HG02678 (cell line): ENCODE measurements at regions not wholly inside any gene's neighbourhood (a gene's known extent, or its start where the extent isn't known, plus 50 kb on each side); places are given as distances from the start of the nearest gene placed in this dataset.

Experiments
- ATAC-seq: cut with Tn5 transposase; IDR thresholded peaks from one replicate; pipeline ENCODE4 v1.9.1; 2021; ENCODE audit warnings: mild to moderate bottlenecking, moderate library complexity; ENCODE audit not compliant: unreplicated experiment

DNA sequence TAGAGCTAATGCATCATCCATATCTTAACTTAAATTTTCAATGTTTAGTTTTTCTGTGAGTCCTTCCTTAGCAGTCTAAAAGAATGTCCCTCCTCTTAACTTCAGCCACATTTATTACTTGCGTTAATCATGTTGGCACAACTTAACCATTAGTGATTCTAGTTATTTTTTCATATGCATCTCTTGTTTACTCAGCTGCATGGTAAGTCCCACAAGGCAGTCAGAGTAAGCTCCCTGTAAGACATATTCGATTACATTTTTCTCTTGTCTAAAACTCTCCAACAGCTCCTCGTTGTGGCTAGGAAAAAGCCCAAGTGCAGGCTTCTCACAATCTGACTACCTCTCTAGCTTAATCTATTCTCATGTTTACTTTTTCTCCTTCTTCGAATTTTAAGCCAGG, 2045.3 kb upstream of the PIK3C3 start:
- no peak for ATAC-seq

GRCh38 chr18:39886136-39886535, 2068.9 kb upstream of the PIK3C3 start:
- ATAC-seq: no peak

- no peak for ATAC-seq
These were observed 2082.4 kb upstream of the PIK3C3 start for GRCh38 chr18:39872651-39873050.

GRCh38 chr18:39871961-39872360, 2083.1 kb upstream of the PIK3C3 start:
- no peak for ATAC-seq

- no peak for ATAC-seq
These were observed 2084.4 kb upstream of the PIK3C3 start for GRCh38 chr18:39870591-39870990.

GRCh38 chr18:39863916-39864315, 2091.1 kb upstream of the PIK3C3 start:
- no peak for ATAC-seq

- no peak for ATAC-seq
These were observed 2092.7 kb upstream of the PIK3C3 start for GRCh38 chr18:39862341-39862740.

- ATAC-seq: no peak
These were observed 2100.7 kb upstream of the PIK3C3 start for GRCh38 chr18:39854291-39854690.

- no peak for ATAC-seq
These were observed 2108.8 kb upstream of the PIK3C3 start for GRCh38 chr18:39846265-39846664.

- ATAC-seq: no peak
These were observed 2109.4 kb upstream of the PIK3C3 start for GRCh38 chr18:39845631-39846030.

DNA sequence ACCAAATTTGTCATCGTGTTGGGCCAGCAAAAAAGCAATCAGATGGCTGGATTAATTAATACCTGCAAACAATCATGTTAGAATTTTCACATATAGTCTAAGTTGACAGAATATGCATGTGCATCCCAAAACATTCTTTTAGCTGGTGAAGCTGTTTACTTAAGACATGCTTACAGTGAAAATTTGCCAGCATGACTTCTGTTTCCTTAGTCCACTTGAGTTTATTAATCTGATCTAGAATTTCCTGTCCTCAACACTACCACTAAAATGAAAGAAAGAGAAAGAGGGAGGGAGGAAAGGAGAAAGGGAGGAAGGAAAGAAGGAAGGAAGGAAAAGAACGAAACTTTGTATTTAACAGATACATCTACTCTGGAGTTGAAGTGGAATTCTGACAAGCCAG, 2109.9 kb upstream of the PIK3C3 start:
- no peak for ATAC-seq

DNA sequence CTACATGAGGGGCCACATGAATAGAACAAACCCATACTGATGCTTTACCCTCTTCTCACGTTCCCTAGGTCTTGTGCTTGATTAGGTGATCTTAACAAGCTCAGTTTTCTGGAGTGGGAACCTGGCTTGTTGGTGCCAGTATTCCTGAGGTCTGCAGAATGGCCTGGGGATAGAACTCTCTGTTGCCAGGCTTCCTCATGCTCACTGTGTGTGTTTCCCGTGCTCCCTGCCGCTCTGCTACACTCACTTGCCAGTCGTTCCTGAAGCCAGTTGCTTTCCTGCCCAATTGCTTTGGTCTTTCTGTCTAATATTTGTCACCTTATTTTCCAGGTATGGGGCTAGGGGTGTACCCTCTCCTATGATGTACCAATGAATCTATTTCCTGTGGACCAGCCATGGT, 2111.5 kb upstream of the PIK3C3 start:
- no peak for ATAC-seq

DNA sequence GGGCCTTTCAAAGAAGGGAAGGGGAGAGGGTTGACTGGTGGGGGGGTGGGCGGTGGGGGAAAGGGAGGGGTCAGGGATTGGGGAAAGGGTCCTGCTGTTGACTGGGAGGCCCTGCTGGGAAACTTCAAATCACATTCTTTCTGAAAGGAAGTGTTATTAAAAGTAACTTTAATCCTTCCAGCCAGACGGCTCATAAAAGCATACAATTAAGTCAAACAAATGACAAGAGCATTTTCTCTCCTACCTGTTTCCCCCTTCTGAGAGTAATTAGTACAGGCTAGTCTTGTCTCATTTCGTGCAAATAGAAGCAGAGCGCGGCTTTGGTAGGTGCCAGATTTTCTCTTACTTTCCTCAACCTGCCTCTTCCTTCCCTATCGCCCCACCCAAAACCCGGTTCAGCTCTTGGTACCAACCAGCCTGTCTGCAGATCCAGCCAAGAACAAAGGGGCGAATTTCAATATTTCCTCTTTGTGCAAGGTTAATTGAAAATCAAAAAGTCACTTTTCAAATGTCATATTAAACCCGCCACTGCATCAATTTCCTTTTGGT, 2112.6 kb upstream of the PIK3C3 start:
- no peak for ATAC-seq

DNA sequence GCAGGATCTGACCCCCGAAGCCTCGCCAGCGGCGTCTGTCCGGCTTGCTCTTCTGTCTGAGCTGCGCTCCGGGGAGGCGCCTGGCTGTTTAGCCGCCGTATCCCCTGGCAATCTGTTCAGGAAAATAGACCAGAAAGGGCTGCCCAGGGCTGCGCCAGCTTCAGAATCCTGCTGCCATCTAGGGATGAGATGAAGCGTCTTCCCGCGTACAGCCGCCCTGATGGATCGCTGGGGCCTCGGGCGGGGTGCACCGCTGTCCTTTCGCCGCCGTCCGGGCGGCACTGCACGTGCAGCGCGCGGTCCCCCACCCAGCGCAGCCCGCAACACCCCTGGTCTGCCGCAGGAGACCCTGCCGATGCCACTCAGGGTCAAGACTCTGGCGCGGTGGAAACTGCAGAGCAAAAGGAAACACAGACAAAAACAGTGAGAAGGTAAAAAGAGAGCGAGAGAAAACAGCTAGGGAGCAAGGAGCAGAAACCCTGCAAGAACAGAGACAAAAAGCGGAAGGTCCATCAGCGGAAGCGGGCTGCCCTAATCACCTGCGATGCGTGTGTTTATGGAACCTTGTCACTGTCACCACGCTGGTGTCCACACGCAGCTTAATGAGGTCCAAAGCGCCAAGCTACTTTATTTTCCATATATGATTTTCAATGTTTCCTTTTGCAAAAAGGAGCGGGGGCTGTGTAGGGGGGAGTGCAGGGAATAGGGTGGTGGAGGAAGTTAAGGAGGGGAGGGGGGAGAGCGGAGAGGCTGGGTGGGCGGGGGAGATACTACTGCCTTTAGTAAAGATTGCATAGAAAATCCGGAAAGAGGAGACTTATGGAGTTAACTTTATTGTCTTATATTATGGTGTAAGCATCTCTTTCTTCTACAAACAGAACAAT, 2113.3 kb upstream of the PIK3C3 start:
- no peak for ATAC-seq

GRCh38 chr18:39840856-39841481, 2114.1 kb upstream of the PIK3C3 start:
- ATAC-seq: no peak

- ATAC-seq: no peak
These were observed 2114.6 kb upstream of the PIK3C3 start for GRCh38 chr18:39840406-39840805.

- ATAC-seq: no peak
These were observed 2115.3 kb upstream of the PIK3C3 start for GRCh38 chr18:39839782-39840181.

DNA sequence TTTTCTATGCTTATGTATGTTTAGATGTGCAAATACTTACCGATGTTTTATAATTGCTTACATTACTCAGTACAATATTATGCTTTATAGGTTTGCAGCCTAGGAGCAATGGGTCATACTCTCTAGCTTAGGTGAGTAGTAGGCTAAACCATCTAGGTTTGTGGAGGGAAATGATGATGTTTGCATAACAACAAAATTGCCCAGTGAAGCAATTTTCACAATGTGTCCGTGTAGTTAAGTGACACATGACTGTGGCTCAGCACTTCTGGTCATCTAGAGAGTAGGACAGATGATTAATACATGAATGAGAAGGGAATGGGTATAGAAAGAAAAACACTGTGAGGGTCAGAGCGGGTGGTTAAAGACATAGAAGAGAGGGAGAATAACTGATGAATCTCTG, 2116.2 kb upstream of the PIK3C3 start:
- no peak for ATAC-seq

GRCh38 chr18:39835303-39836030, 2119.6 kb upstream of the PIK3C3 start:
- ATAC-seq: no peak

- ATAC-seq: no peak
These were observed 2120.4 kb upstream of the PIK3C3 start for GRCh38 chr18:39834636-39835035.

DNA sequence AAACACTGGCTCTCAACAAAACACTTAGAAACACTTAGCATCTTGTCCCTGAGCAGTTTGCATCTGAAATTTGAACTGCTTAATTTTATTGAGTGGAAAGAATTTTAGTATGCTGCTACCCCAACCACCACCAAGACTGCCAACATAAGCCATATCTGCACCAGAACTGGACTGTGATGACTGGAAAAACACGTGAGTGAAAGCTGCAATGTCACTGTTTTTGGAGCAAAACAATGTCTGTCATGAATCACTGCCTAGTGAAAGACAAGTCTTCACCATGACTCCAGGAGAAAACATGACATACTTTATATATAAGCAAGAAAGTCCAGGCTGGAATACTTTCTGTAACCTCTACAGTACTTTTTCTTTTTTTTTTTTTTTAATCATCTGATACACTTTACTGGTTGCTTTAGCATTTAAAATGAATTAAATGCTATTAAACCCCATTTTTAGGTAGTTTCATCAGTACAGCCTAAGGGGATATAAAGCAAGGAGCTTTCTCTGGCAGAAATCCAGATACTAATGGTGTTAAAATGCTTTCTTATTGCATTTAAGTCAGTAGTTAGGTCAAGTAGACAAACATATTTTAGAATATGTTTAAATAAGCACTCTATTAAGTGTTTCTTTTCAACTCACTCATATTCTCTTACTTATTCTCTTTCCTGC, 2129.4 kb upstream of the PIK3C3 start:
- no peak for ATAC-seq
